Erythroblast (primary cell): ENCODE measurements at regions not wholly inside any gene's neighbourhood (a gene's known extent, or its start where the extent isn't known, plus 50 kb on each side); places are given as distances from the start of the nearest gene placed in this dataset.

ENCODE experiments used
- DNase-seq, 2 experiments: peaks; one replicate each; lab custom pipeline; 2025; lab: John Stamatoyannopoulos, UW
- GATA1 ChIP-seq: IDR thresholded peaks from 2 replicates; pipeline ENCODE4 v1.6.1; 2011; ENCODE audit warnings: low read depth, mild to moderate bottlenecking, control low read depth, low read length, moderate library complexity
- POLR2A ChIP-seq: IDR thresholded peaks from 2 replicates; pipeline ENCODE4 v1.6.1; 2011; ENCODE audit warnings: mild to moderate bottlenecking, low read length

- DNase-seq = no peak
- TF ChIP-seq POLR2A (no peak), GATA1 (no peak)
Observed at GRCh38 chr3:31250116-31250777, 282.5 kb upstream of the STT3B start.

DNA sequence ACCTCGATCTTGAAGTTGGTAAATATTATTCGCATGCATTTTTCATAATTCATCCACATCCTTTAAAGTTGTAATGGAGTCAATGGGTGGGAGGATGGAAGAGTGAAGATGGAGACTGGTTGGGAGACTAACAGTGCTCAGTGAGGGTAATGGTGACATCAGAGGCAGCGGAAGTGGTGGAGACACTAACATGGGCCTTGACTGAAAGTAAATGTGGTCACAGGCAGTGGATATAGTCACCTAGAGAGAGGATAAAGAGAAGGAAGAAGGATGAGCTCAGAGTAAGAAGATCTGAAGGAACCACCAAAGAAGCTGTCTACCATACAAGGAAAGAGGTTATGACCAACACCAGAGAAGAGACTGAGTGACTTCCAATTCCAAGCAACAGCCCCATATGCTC is 281.6 kb upstream of the STT3B start:
- TF ChIP-seq GATA1 (no peak), POLR2A (no peak)
- no peak for DNase-seq

DNA sequence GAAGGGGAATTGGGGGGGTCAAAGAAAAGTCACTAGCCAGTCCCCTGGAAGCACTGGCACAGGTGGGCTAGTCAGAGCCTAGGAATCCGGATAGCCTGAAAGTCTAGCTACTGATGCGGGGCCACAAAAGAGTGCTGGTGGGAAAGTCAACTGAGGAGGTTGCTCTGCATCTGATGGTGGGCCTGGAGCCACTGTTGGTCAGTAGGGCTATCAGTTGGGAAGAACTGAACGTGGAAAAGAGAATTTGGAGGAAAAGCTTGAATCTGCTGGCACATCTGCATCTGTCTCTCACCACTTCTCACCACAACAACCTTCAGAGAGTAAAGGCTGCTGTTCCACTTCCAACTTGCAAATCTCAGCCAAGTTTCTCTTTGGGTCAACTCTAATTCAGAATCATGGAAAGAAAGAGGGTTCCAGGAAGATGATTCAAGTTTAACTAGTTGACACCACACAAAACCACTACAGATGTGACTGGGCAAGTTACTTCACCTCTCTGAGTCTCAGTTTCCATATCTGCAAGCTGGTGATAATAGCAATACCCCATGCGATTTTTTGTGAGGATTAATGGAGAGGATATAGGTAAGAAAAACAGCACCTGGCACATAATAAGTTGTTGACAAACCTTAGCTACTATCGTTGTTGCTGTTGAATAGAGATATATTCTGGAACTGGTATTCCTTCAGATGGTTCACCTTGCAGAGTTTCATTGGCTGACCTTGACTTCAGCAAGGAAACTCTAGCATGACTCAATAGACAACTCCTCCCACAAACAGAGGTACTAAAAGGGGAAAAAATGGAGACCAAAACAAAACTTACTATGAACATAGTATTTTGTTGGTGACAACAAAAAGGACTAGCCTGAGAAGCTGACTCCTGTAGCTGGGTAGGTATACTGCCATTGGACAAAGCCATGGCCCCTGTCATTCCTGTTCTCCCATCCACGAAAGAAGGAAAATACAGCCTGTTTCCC is 280.2 kb upstream of the STT3B start:
- DNase-seq = no peak
- TF ChIP-seq GATA1 (no peak), POLR2A (no peak)

GRCh38 chr3:31253782-31254181 is 278.9 kb upstream of the STT3B start:
- DNase-seq = no peak
- no peak for TF ChIP-seq GATA1
- no peak for TF ChIP-seq POLR2A

GRCh38 chr3:31254483-31254882 is 278.2 kb upstream of the STT3B start:
- TF ChIP-seq POLR2A = no peak
- TF ChIP-seq GATA1 = no peak
- DNase-seq = no peak

DNA sequence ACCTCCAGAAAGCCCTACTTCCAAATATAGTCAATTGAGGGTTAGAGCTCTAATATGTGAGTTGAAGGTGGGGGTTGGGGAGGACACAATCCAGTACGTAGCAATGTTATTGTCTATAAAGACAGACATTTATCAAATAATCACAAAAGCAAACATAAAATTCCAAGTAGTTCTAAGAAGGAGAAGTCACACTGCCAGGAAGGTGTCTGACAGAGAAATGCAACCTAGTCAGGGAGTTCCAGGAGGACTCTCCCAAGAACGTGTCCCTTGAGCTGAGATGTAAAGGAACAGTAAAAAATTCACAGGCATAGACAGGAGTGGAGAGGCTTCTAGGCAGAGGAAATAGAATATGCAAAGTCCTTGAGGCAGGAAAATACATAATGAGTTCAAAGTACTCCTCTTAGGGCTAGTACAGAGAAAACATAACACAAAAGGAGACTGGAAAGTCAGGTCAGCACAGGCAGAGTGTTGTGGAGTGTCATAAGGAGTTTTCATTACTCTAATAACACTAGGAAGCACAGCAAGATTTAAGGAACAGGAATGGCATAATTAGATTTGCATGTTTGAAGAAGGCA is 277.6 kb upstream of the STT3B start:
- TF ChIP-seq POLR2A (no peak), GATA1 (no peak)
- no peak for DNase-seq

GRCh38 chr3:31262201-31262600 is 270.5 kb upstream of the STT3B start:
- TF ChIP-seq GATA1 (no peak), POLR2A (no peak)
- no peak for DNase-seq

GRCh38 chr3:31263897-31264296 is 268.8 kb upstream of the STT3B start:
- no peak for DNase-seq
- TF ChIP-seq GATA1 (no peak), POLR2A (no peak)

DNA sequence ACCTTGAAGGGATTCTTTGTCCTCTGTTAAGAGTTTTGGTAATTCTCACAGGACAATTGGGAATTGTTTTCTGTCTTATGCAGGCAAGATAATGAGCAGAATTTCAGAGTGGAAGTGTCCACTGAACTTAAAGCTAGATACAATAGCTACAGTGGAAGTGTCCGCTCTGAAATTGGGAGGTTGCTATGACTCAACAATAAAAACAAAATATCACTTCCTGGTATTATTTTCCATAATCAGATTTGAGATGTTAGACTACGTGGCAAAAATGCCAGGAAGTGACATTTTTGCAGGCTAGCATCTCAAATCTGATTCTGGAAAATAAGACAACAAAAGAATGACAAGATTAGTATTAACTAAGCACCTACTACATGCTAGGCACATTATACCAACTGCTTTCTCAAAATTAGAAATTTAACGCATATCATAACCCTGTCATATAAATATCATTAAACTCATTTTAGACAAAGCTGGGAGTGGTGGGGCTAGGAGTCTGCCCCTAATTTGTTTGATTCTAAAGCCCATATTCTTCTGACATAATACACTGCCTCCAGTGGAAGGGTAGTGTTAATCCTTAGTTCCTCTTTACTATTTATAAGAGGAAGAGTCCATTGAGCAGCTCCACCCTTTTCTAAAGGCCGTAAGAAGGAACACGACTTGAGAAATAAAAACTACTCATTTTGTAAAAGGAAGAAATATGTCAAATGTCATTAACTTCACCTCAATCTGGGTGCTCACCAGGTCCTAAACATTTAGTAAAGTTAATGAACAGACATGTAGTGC is 266.9 kb upstream of the STT3B start:
- no peak for DNase-seq
- TF ChIP-seq GATA1 (no peak), POLR2A (no peak)

GRCh38 chr3:31268868-31269267 is 263.9 kb upstream of the STT3B start:
- TF ChIP-seq POLR2A (no peak), GATA1 (no peak)
- DNase-seq = no peak

DNA sequence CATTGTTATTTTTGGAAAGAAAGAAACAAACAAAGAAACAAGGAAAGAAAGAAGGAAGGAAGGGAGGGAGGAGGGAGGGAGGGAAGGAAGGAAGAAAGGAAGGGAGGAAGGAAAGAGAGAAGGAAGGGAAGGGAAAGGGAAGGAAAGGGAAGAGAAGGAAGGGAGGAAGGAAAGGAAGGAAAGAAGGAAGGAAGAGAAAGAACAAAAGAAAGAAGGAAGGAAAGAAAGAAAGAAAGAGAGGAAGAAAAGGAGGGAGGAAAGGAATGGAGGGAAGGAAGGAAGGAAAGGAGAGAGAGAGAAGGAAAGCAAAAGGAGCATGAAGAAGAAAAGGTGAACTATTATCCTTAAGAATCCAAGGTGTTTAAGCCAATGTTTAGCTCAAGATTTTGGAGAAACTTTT is 262.7 kb upstream of the STT3B start:
- no peak for DNase-seq
- TF ChIP-seq GATA1 (no peak), POLR2A (no peak)

DNA sequence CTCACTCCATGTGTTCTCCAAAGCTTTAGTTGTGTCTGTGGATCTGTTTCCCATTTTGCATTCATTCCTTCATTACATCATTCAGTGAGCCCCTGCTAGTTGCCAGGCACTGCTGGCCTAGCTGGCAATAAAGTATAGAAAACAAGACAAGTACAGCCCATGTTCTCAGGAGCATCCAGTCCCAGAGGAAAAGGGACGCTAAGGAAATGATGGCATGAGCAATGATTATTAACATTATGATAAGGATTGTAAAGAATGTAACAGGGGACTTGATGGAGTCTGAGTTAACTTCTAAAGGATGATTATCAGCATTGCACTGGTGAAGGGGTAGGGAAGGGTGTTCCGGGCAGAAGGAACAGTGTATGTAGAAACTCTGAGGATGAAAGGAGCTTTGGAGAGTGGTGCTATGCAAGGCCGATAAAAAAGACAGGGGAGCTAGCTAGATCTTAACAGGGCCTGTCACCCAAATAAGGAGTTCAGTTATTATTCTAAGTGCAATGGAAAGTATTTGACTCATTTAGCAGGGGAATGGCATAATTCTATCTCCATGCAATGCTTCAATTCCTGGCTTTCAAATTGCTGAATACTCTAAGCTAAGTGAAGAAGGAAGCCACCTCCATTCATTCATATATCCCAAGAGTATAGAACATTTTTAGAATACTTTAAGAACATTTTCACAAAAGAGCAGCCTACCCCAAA is 258.2 kb upstream of the STT3B start:
- TF ChIP-seq GATA1 (no peak), POLR2A (no peak)
- no peak for DNase-seq

DNA sequence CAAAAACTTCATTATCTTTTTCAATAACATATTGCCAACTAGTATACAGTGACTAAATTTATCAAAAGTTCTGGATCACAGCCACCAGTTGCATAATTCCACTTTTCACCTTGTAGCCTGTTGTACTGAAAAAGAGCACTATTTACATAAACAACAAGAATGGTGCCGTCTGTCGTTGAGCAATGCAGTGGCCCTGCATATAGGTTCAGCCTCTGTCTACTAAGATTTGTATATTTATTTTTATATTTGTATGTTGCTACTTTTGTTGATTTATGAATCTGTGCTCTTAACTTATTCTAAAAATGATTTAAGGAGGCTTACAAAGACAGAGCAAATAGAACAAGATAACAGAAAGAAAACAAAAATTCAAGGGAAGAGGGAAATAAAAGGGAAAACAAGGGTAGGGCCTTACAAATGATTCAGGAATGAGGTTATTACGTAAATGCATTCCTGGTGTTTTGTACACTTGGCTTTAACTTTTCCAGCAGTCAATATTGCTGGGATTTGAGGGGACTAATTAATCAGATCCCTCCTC is 257.6 kb upstream of the STT3B start:
- DNase-seq = no peak
- TF ChIP-seq POLR2A (no peak), GATA1 (no peak)
